Neuronal stem cell (in vitro differentiated cells): ENCODE measurements at regions not wholly inside any gene's neighbourhood (a gene's known extent, or its start where the extent isn't known, plus 50 kb on each side); places are given as distances from the start of the nearest gene placed in this dataset.
"Not testable (repeated sequence)": the region's sequence is repeated elsewhere in the genome, so short reads cannot be mapped to it uniquely, and the experiment has no call there.

ENCODE experiments used
- DNase-seq: peaks from one replicate; pipeline ENCODE4 v3.0.0-alpha.2; 2013; ENCODE audit warnings: low spot score
- H2AFZ ChIP-seq: one replicate; pipeline ENCODE4 v1.6.1; 2013; ENCODE audit warnings: mild to moderate bottlenecking, low read length, inconsistent platforms
- H2AK5ac ChIP-seq: 2 replicates; pipeline ENCODE4 v1.6.1; 2013; ENCODE audit warnings: low read depth, mild to moderate bottlenecking, inconsistent platforms, low read length, moderate library complexity, mixed read lengths
- H2BK120ac ChIP-seq: 2 replicates; pipeline ENCODE4 v1.6.1; 2013; ENCODE audit warnings: low read depth, mild to moderate bottlenecking, inconsistent platforms, low read length, moderate library complexity, mixed read lengths
- H2BK12ac ChIP-seq: one replicate; pipeline ENCODE4 v1.6.1; 2013; ENCODE audit warnings: low read length, inconsistent platforms
- H2BK15ac ChIP-seq: 2 replicates; pipeline ENCODE4 v1.6.1; 2013; ENCODE audit warnings: mild to moderate bottlenecking, low read length, inconsistent platforms, mixed read lengths
- H2BK5ac ChIP-seq: one replicate; pipeline ENCODE4 v1.6.1; 2013; ENCODE audit warnings: inconsistent platforms, mild to moderate bottlenecking, low read length, moderate library complexity
- H3K14ac ChIP-seq: one replicate; pipeline ENCODE4 v1.6.1; 2013; ENCODE audit warnings: low read length, inconsistent platforms
- H3K18ac ChIP-seq: 2 replicates; pipeline ENCODE4 v1.6.1; 2013; ENCODE audit warnings: low read length, inconsistent platforms
- H3K23ac ChIP-seq: 2 replicates; pipeline ENCODE4 v1.6.1; 2013; ENCODE audit warnings: low read depth, mild to moderate bottlenecking, mixed read lengths, low read length, inconsistent platforms; ENCODE audit not compliant: poor library complexity
- H3K27ac ChIP-seq: replicated peaks from 3 replicates; pipeline ENCODE4 v1.5.1; 2013; ENCODE audit warnings: low read length, inconsistent platforms
- H3K27me3 ChIP-seq, 3 experiments: 2 replicates each; pipeline ENCODE4 v1.6.1; 2013; ENCODE audit warnings: low read length in 3 of 3, mild to moderate bottlenecking in 2 of 3, inconsistent platforms in 1 of 3, low read depth in 1 of 3, mixed read lengths in 1 of 3, moderate library complexity in 1 of 3; ENCODE audit not compliant: control insufficient read depth in 3 of 3, insufficient read depth in 3 of 3
- H3K36me3 ChIP-seq, 2 donors: replicated peaks in 1 of 2; 2 replicates each; pipeline ENCODE4 v1.6.1; 2013; ENCODE audit warnings: low read length in 2 of 2; ENCODE audit not compliant: control insufficient read depth in 2 of 2, insufficient read depth in 2 of 2
- H3K4ac ChIP-seq: 2 replicates; pipeline ENCODE4 v1.6.1; 2013; ENCODE audit warnings: inconsistent platforms, mild to moderate bottlenecking, low read length, moderate library complexity
- H3K4me1 ChIP-seq, 2 donors: 1 replicate in 1 of 2; 2 replicates in 1 of 2; pipeline ENCODE4 v1.6.1; 2013; ENCODE audit warnings: low read length in 2 of 2, low read depth in 1 of 2; ENCODE audit not compliant: control insufficient read depth in 2 of 2, insufficient read depth in 1 of 2
- H3K4me2 ChIP-seq: one replicate; pipeline ENCODE4 v1.6.1; 2013; ENCODE audit warnings: mild to moderate bottlenecking, low read length, inconsistent platforms; ENCODE audit not compliant: insufficient read depth, poor library complexity, severe bottlenecking
- H3K4me3 ChIP-seq, 2 donors: 2 replicates each; pipeline ENCODE4 v1.5.1; 2013; ENCODE audit warnings: low read length in 2 of 2, mild to moderate bottlenecking in 2 of 2, inconsistent platforms in 1 of 2, moderate library complexity in 1 of 2
- H3K79me1 ChIP-seq: one replicate; pipeline ENCODE4 v1.6.1; 2013; ENCODE audit warnings: low read depth, mild to moderate bottlenecking, inconsistent platforms, low read length, moderate library complexity
- H3K9ac ChIP-seq: one replicate; pipeline ENCODE4 v1.6.1; 2013; ENCODE audit warnings: mild to moderate bottlenecking, low read depth, low read length, inconsistent platforms; ENCODE audit not compliant: poor library complexity
- H3K9me3 ChIP-seq, 2 donors: replicated peaks in 1 of 2; 2 replicates each; pipeline versions ENCODE3 to v1.6.1; 2013; ENCODE audit warnings: low read length in 2 of 2, mild to moderate bottlenecking in 2 of 2, inconsistent platforms in 1 of 2, low read depth in 1 of 2, mixed read lengths in 1 of 2, moderate library complexity in 1 of 2; ENCODE audit not compliant: control insufficient read depth in 2 of 2, insufficient read depth in 1 of 2
- H4K8ac ChIP-seq: one replicate; pipeline ENCODE4 v1.6.1; 2013; ENCODE audit warnings: low read depth, mild to moderate bottlenecking, inconsistent platforms, low read length, moderate library complexity
- H4K91ac ChIP-seq: one replicate; pipeline ENCODE4 v1.6.1; 2013; ENCODE audit warnings: low read length, low read depth, mild to moderate bottlenecking, inconsistent platforms; ENCODE audit not compliant: poor library complexity
- WGBS, 2 donors: extraction: QIAGEN DNeasy Blood & Tissue Kit; methylation state at CpG; one replicate each; pipeline ENCODE4 v1.1.7; 2013; ENCODE audit warnings: missing lambda C conversion rate in 2 of 2, mixed read lengths in 1 of 2; ENCODE audit not compliant: insufficient read length in 2 of 2, insufficient replicate concordance in 1 of 2; ENCODE audit errors: extremely low coverage in 2 of 2; 5-methylcytosine and 5-hydroxymethylcytosine counted together

- no peak overlapping the region for H2BK5ac ChIP-seq
- H3K14ac ChIP-seq = no peak overlapping the region
- no peak overlapping the region for H2BK12ac ChIP-seq
- H3K27me3 ChIP-seq = peaks cover 0 to 4% (median 0%) of the 10 kb centered on the region in 3 experiments
- no peak overlapping the region for H2BK120ac ChIP-seq
- no peak overlapping the region for H3K9ac ChIP-seq
- WGBS, 2 donors = no CpG with 5 or more reads among the region's 8 CpGs
- no peak overlapping the region for H3K27ac ChIP-seq
- H2AK5ac ChIP-seq = peak overlapping the region; percentile 40
- no peak overlapping the region for H4K8ac ChIP-seq
- no peak overlapping the region for H3K4me2 ChIP-seq
- H2AFZ ChIP-seq = no peak overlapping the region
- H2BK15ac ChIP-seq = no peak overlapping the region
- no peak overlapping the region for H3K18ac ChIP-seq
- peaks cover 0 to 4% of the 10 kb centered on the region in 2 donors for H3K9me3 ChIP-seq
- no peak overlapping the region for H3K23ac ChIP-seq
- H3K36me3 ChIP-seq = no peaks in the 10 kb centered on the region
- no peak overlapping the region for H3K4ac ChIP-seq
- H3K4me3 ChIP-seq = no peak overlapping the region
- H3K4me1 ChIP-seq = no peaks in the 10 kb centered on the region
- H4K91ac ChIP-seq = no peak overlapping the region
- H3K79me1 ChIP-seq = no peaks in the 10 kb centered on the region
- no peak for DNase-seq
These were observed 386.9 kb downstream of the PREX1 start for GRCh38 chr20:48440916-48441315.

GRCh38 chr20:48440261-48440660 lies 387.5 kb downstream of the PREX1 start:
- not testable (repeated sequence) for DNase-seq, H2AFZ ChIP-seq, H3K4ac ChIP-seq, H3K23ac ChIP-seq, H3K27ac ChIP-seq, H3K14ac ChIP-seq, H3K9me3 ChIP-seq, H3K79me1 ChIP-seq, H2BK120ac ChIP-seq, H4K91ac ChIP-seq, H4K8ac ChIP-seq, H2BK5ac ChIP-seq, H3K18ac ChIP-seq, H3K4me2 ChIP-seq, H3K27me3 ChIP-seq, H3K9ac ChIP-seq, H3K36me3 ChIP-seq, H3K4me1 ChIP-seq, H2AK5ac ChIP-seq, H2BK15ac ChIP-seq, H3K4me3 ChIP-seq, H2BK12ac ChIP-seq
- no CpG with 5 or more reads among the region's 3 CpGs for WGBS, 2 donors

GRCh38 chr20:48437146-48437545 lies 390.7 kb downstream of the PREX1 start:
- no peak overlapping the region for H3K4me2 ChIP-seq
- H3K9ac ChIP-seq = no peak overlapping the region
- H3K4me3 ChIP-seq = no peak overlapping the region
- no peak overlapping the region for H3K14ac ChIP-seq
- no CpG with 5 or more reads among the region's 5 CpGs for WGBS, 2 donors
- H2BK120ac ChIP-seq = no peak overlapping the region
- peaks cover 0 to 4% (median 0%) of the 10 kb centered on the region in 3 experiments for H3K27me3 ChIP-seq
- H2AFZ ChIP-seq = no peak overlapping the region
- no peak overlapping the region for H3K4ac ChIP-seq
- no peaks in the 10 kb centered on the region for H3K79me1 ChIP-seq
- DNase-seq = no peak
- no peak overlapping the region for H4K8ac ChIP-seq
- no peak overlapping the region for H3K27ac ChIP-seq
- no peak overlapping the region for H2AK5ac ChIP-seq
- no peaks in the 10 kb centered on the region for H3K4me1 ChIP-seq
- no peak overlapping the region for H4K91ac ChIP-seq
- H3K18ac ChIP-seq = no peak overlapping the region
- H2BK12ac ChIP-seq = no peak overlapping the region
- no peak overlapping the region for H2BK15ac ChIP-seq
- no peak overlapping the region for H3K23ac ChIP-seq
- no peak overlapping the region for H2BK5ac ChIP-seq
- peaks cover 0 to 4% of the 10 kb centered on the region in 2 donors for H3K9me3 ChIP-seq
- no peaks in the 10 kb centered on the region for H3K36me3 ChIP-seq

- not testable (repeated sequence) for H2AK5ac ChIP-seq, H3K79me1 ChIP-seq, H2BK5ac ChIP-seq, H3K9ac ChIP-seq, H3K23ac ChIP-seq, H2BK120ac ChIP-seq, H3K9me3 ChIP-seq, H3K18ac ChIP-seq, H3K27me3 ChIP-seq, H3K4ac ChIP-seq, H4K91ac ChIP-seq, H3K27ac ChIP-seq, H3K14ac ChIP-seq, DNase-seq, H3K4me3 ChIP-seq, H2BK15ac ChIP-seq, H2AFZ ChIP-seq, H3K4me1 ChIP-seq, H3K4me2 ChIP-seq, H3K36me3 ChIP-seq, H2BK12ac ChIP-seq, H4K8ac ChIP-seq
- WGBS, 2 donors = no CpG with 5 or more reads among the region's 8 CpGs
These were observed 391.2 kb downstream of the PREX1 start for GRCh38 chr20:48436609-48437008.
